HEK293T (cell line): ENCODE measurements at regions not wholly inside any gene's neighbourhood (a gene's known extent, or its start where the extent isn't known, plus 50 kb on each side); places are given as distances from the start of the nearest gene placed in this dataset.

Experiments
- L3MBTL2 ChIP-seq: fragments of 450-650 bp; conservative IDR thresholded peaks from 2 replicates; pipeline ENCODE4 v1.6.1; 2016; ENCODE audit warnings: mild to moderate bottlenecking
- NFRKB ChIP-seq: fragments of 450-650 bp; IDR thresholded peaks from 2 replicates; pipeline ENCODE4 v1.6.1; 2016; ENCODE audit warnings: mild to moderate bottlenecking, moderate library complexity
- SP1 ChIP-seq: fragments of 450-650 bp; IDR thresholded peaks from 2 replicates; pipeline ENCODE4 v1.6.1; 2017

DNA sequence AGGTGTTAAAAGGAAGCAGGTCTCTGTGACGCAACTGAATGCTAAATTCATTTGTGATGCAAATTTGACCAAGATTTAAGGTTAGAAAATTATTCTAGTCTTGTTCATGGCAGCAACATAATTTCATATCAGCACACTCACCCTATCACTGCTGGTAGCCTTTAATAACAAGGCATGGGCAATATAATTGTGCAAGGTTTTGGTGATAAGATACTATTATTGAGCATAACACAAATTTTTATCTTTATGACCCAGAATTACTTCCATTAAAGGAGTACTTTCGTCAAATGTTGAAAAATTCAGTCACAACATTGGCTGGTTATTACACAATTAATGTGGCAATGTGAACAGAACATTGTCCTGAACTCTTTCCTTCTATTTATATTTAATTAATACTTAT, 96.0 kb upstream of the PAM start:
- no peak for TF ChIP-seq SP1
- TF ChIP-seq NFRKB: no peak
- no peak for TF ChIP-seq L3MBTL2
